GM23248 (cell line): ENCODE measurements at regions not wholly inside any gene's neighbourhood (a gene's known extent, or its start where the extent isn't known, plus 50 kb on each side); places are given as distances from the start of the nearest gene placed in this dataset.

Source experiments
- EZH2 ChIP-seq: fragments of 200-600 bp; sonication (generic); IDR thresholded peaks from 2 replicates; pipeline ENCODE4 v1.6.1; 2018; ENCODE audit warnings: antibody characterized with exemption, mild to moderate bottlenecking; ENCODE audit not compliant: insufficient read depth, poor library complexity, severe bottlenecking
- EZH2phosphoT487 ChIP-seq: fragments of 200-600 bp; sonication (generic); IDR thresholded peaks from 2 replicates; pipeline ENCODE4 v1.6.1; 2018; ENCODE audit warnings: antibody characterized with exemption, moderate library complexity, mild to moderate bottlenecking, low read depth; ENCODE audit not compliant: insufficient read depth

GRCh38 chr6:94005835-94006234 lies 586.5 kb upstream of the EPHA7 start:
- no peak for TF ChIP-seq EZH2
- no peak for TF ChIP-seq EZH2phosphoT487
